IPS DF 4.7 (cell line): ENCODE measurements at regions not wholly inside any gene's neighbourhood (a gene's known extent, or its start where the extent isn't known, plus 50 kb on each side); places are given as distances from the start of the nearest gene placed in this dataset.
A peak's percentile ranks its signal among the peaks of the same experiment; 100 is the strongest.

Experiments used
- DNase-seq: peaks from one replicate; pipeline ENCODE4 v3.0.0-alpha.2; 2013; ENCODE audit warnings: low spot score; ENCODE audit errors: extremely low read depth

GRCh38 chr3:145767909-145768308, 393.1 kb downstream of the PLOD2 start:
- DNase-seq, result no peak

- peak; percentile 60 for DNase-seq
Measured at GRCh38 chr3:145776782-145777408, 384.1 kb downstream of the PLOD2 start.

GRCh38 chr3:145780301-145780700, 380.7 kb downstream of the PLOD2 start:
- no peak for DNase-seq

- DNase-seq, result no peak
Measured at GRCh38 chr3:145785668-145786067, 375.3 kb downstream of the PLOD2 start.

GRCh38 chr3:145798007-145798406, 363.0 kb downstream of the PLOD2 start:
- DNase-seq, result no peak

GRCh38 chr3:145798696-145799537, 362.1 kb downstream of the PLOD2 start:
- no peak for DNase-seq

GRCh38 chr3:145801696-145802095, 359.3 kb downstream of the PLOD2 start:
- DNase-seq, result no peak

GRCh38 chr3:145807990-145808389, 353.0 kb downstream of the PLOD2 start:
- no peak for DNase-seq

- DNase-seq, result no peak
Measured at GRCh38 chr3:145812391-145812790, 348.6 kb downstream of the PLOD2 start.

GRCh38 chr3:145815707-145816413, 345.1 kb downstream of the PLOD2 start:
- DNase-seq, result peak; percentile 56

GRCh38 chr3:145817870-145818483, 343.0 kb downstream of the PLOD2 start:
- DNase-seq, result no peak

- DNase-seq, result no peak
Measured at GRCh38 chr3:145820170-145820569, 340.8 kb downstream of the PLOD2 start.

GRCh38 chr3:145842294-145842902, 318.6 kb downstream of the PLOD2 start:
- DNase-seq, result no peak

- no peak for DNase-seq
Measured at GRCh38 chr3:145843561-145843960, 317.4 kb downstream of the PLOD2 start.

GRCh38 chr3:145849115-145849514, 311.9 kb downstream of the PLOD2 start:
- no peak for DNase-seq

- no peak for DNase-seq
Measured at GRCh38 chr3:145854499-145854898, 306.5 kb downstream of the PLOD2 start.

- no peak for DNase-seq
Measured at GRCh38 chr3:145857956-145858355, 303.0 kb downstream of the PLOD2 start.

GRCh38 chr3:145864336-145864735, 296.6 kb downstream of the PLOD2 start:
- no peak for DNase-seq

- DNase-seq, result no peak
Measured at GRCh38 chr3:145865399-145866018, 295.5 kb downstream of the PLOD2 start.

GRCh38 chr3:145869958-145870357, 291.0 kb downstream of the PLOD2 start:
- DNase-seq, result no peak

- no peak for DNase-seq
Measured at GRCh38 chr3:145882436-145882835, 278.5 kb downstream of the PLOD2 start.
